ENCODE measurements at regions not wholly inside any gene's neighbourhood (a gene's known extent, or its start where the extent isn't known, plus 50 kb on each side); places are given as distances from the start of the nearest gene placed in this dataset.

GRCh38 chr3:40911264-40911663 is 288.0 kb upstream of the CTNNB1 start:
- H3K27ac ChIP-seq: no peak overlapping the region
- no peak for DNase-seq
- no peak overlapping the region for H3K9ac ChIP-seq
- H2AFZ ChIP-seq: no peak overlapping the region
- 37 to 52% methylated on average over 2 of the region's 2 CpGs for WGBS, 2 experiments (ENCODE audit: low coverage in 1 of 2, low lambda C conversion rate in 2 of 2, missing lambda C conversion rate in 2 of 2)
- no peaks in the 10 kb centered on the region for H3K9me2 ChIP-seq (ENCODE audit: insufficient read depth)
- TF ChIP-seq EZH2 (IDR thresholded peaks at IDR 0.05; ENCODE audit: insufficient read depth, poor library complexity, severe bottlenecking): no peak
- no peak for TF ChIP-seq EZH2phosphoT487 (IDR thresholded peaks at IDR 0.05; ENCODE audit: insufficient read depth, low read depth)
- H3K9me3 ChIP-seq (ENCODE audit: low read depth): no peaks in the 10 kb centered on the region
- H3K36me3 ChIP-seq (ENCODE audit: low read depth): no peaks in the 10 kb centered on the region
- no peaks in the 10 kb centered on the region for H3K27me3 ChIP-seq (replicated peaks; ENCODE audit: insufficient read depth)
- H3K79me2 ChIP-seq (ENCODE audit: insufficient read depth): no peaks in the 10 kb centered on the region
- no peaks in the 10 kb centered on the region for H3F3A ChIP-seq (ENCODE audit: insufficient read depth)
- no peak overlapping the region for H3K4me3 ChIP-seq
- H3K4me2 ChIP-seq (ENCODE audit: unreplicated experiment): no peak overlapping the region
- in situ Hi-C loops (cut with MboI): no loop called here
- H3K4me1 ChIP-seq (ENCODE audit: insufficient read depth): no peaks in the 10 kb centered on the region
- no peaks in the 10 kb centered on the region for H4K20me1 ChIP-seq (ENCODE audit: insufficient read depth)

GRCh38 chr3:40911928-40912327 is 287.4 kb upstream of the CTNNB1 start:
- Histone ChIP-seq H3K9me2 (ENCODE audit: insufficient read depth) (no peaks in the 10 kb centered on the region), H3K9me3 (ENCODE audit: low read depth) (no peaks in the 10 kb centered on the region), H3K4me2 (ENCODE audit: unreplicated experiment) (no peak overlapping the region), H3K36me3 (ENCODE audit: low read depth) (no peaks in the 10 kb centered on the region), H3K4me3 (no peak overlapping the region), H3K4me1 (ENCODE audit: insufficient read depth) (no peaks in the 10 kb centered on the region), H2AFZ (no peak overlapping the region), H3K27ac (no peak overlapping the region), H3K79me2 (ENCODE audit: insufficient read depth) (no peaks in the 10 kb centered on the region), H3K9ac (no peak overlapping the region), H4K20me1 (ENCODE audit: insufficient read depth) (no peaks in the 10 kb centered on the region), H3F3A (ENCODE audit: insufficient read depth) (no peaks in the 10 kb centered on the region), H3K27me3 (replicated peaks; ENCODE audit: insufficient read depth) (no peaks in the 10 kb centered on the region)
- WGBS, 2 experiments (ENCODE audit: low coverage in 1 of 2, low lambda C conversion rate in 2 of 2, missing lambda C conversion rate in 2 of 2): 55 to 61% methylated on average over 1 of the region's 1 CpG
- TF ChIP-seq EZH2 (IDR thresholded peaks at IDR 0.05; ENCODE audit: insufficient read depth, poor library complexity, severe bottlenecking): no peak
- TF ChIP-seq EZH2phosphoT487 (IDR thresholded peaks at IDR 0.05; ENCODE audit: insufficient read depth, low read depth): no peak
- DNase-seq: no peak
- in situ Hi-C loops (cut with MboI): no loop called here

- H3K4me2 ChIP-seq (ENCODE audit: unreplicated experiment): no peak overlapping the region
- TF ChIP-seq EZH2phosphoT487 (IDR thresholded peaks at IDR 0.05; ENCODE audit: insufficient read depth, low read depth) (no peak), EZH2 (IDR thresholded peaks at IDR 0.05; ENCODE audit: insufficient read depth, poor library complexity, severe bottlenecking) (no peak)
- H3K9me2 ChIP-seq (ENCODE audit: insufficient read depth): no peaks in the 10 kb centered on the region
- WGBS, 2 experiments (ENCODE audit: low coverage in 1 of 2, low lambda C conversion rate in 2 of 2, missing lambda C conversion rate in 2 of 2): 52 to 61% methylated on average over 4 of the region's 4 CpGs
- no peak overlapping the region for H2AFZ ChIP-seq
- H4K20me1 ChIP-seq (ENCODE audit: insufficient read depth): no peaks in the 10 kb centered on the region
- H3K9ac ChIP-seq: no peak overlapping the region
- H3K79me2 ChIP-seq (ENCODE audit: insufficient read depth): no peaks in the 10 kb centered on the region
- H3K36me3 ChIP-seq (ENCODE audit: low read depth): no peaks in the 10 kb centered on the region
- no peaks in the 10 kb centered on the region for H3K27me3 ChIP-seq (replicated peaks; ENCODE audit: insufficient read depth)
- H3K4me1 ChIP-seq (ENCODE audit: insufficient read depth): no peaks in the 10 kb centered on the region
- DNase-seq: no peak
- in situ Hi-C loops (cut with MboI): no loop called here
- no peaks in the 10 kb centered on the region for H3F3A ChIP-seq (ENCODE audit: insufficient read depth)
- no peaks in the 10 kb centered on the region for H3K9me3 ChIP-seq (ENCODE audit: low read depth)
- no peak overlapping the region for H3K4me3 ChIP-seq
- H3K27ac ChIP-seq: no peak overlapping the region
Measured at GRCh38 chr3:40912461-40912860, 286.8 kb upstream of the CTNNB1 start.

- Histone ChIP-seq H4K20me1 (ENCODE audit: insufficient read depth) (no peaks in the 10 kb centered on the region), H3K9me2 (ENCODE audit: insufficient read depth) (no peaks in the 10 kb centered on the region), H3K4me1 (ENCODE audit: insufficient read depth) (no peaks in the 10 kb centered on the region), H3K9ac (no peak overlapping the region), H3K4me3 (no peak overlapping the region), H3K27ac (no peak overlapping the region), H3K27me3 (replicated peaks; ENCODE audit: insufficient read depth) (no peaks in the 10 kb centered on the region), H3K79me2 (ENCODE audit: insufficient read depth) (no peaks in the 10 kb centered on the region), H3K36me3 (ENCODE audit: low read depth) (no peaks in the 10 kb centered on the region), H3K4me2 (ENCODE audit: unreplicated experiment) (no peak overlapping the region), H3K9me3 (ENCODE audit: low read depth) (no peaks in the 10 kb centered on the region), H3F3A (ENCODE audit: insufficient read depth) (no peaks in the 10 kb centered on the region), H2AFZ (no peak overlapping the region)
- TF ChIP-seq EZH2 (IDR thresholded peaks at IDR 0.05; ENCODE audit: insufficient read depth, poor library complexity, severe bottlenecking) (no peak), EZH2phosphoT487 (IDR thresholded peaks at IDR 0.05; ENCODE audit: insufficient read depth, low read depth) (no peak)
- in situ Hi-C loops (cut with MboI): no loop called here
- DNase-seq: no peak
- 71 to 76% methylated on average over 4 of the region's 4 CpGs for WGBS, 2 experiments (ENCODE audit: low coverage in 1 of 2, low lambda C conversion rate in 2 of 2, missing lambda C conversion rate in 2 of 2)
Measured at GRCh38 chr3:40913192-40913591, 286.1 kb upstream of the CTNNB1 start.

- Histone ChIP-seq H3K79me2 (ENCODE audit: insufficient read depth) (no peaks in the 10 kb centered on the region), H3K9me3 (ENCODE audit: low read depth) (no peaks in the 10 kb centered on the region), H4K20me1 (ENCODE audit: insufficient read depth) (no peaks in the 10 kb centered on the region), H2AFZ (no peak overlapping the region), H3K4me1 (ENCODE audit: insufficient read depth) (no peaks in the 10 kb centered on the region), H3K27ac (no peak overlapping the region), H3K4me2 (ENCODE audit: unreplicated experiment) (no peak overlapping the region), H3K4me3 (no peak overlapping the region), H3K36me3 (ENCODE audit: low read depth) (no peaks in the 10 kb centered on the region), H3F3A (ENCODE audit: insufficient read depth) (no peaks in the 10 kb centered on the region), H3K9ac (no peak overlapping the region), H3K9me2 (ENCODE audit: insufficient read depth) (no peaks in the 10 kb centered on the region), H3K27me3 (replicated peaks; ENCODE audit: insufficient read depth) (no peaks in the 10 kb centered on the region)
- WGBS, 2 experiments (ENCODE audit: low coverage in 1 of 2, low lambda C conversion rate in 2 of 2, missing lambda C conversion rate in 2 of 2): 13 to 32% methylated on average over 2 of the region's 2 CpGs
- no peak for DNase-seq
- no peak for TF ChIP-seq EZH2phosphoT487 (IDR thresholded peaks at IDR 0.05; ENCODE audit: insufficient read depth, low read depth)
- in situ Hi-C loops (cut with MboI): no loop called here
Measured at GRCh38 chr3:40913641-40914040, 285.7 kb upstream of the CTNNB1 start.
